K562 (cell line): ENCODE measurements at regions not wholly inside any gene's neighbourhood (a gene's known extent, or its start where the extent isn't known, plus 50 kb on each side); places are given as distances from the start of the nearest gene placed in this dataset.

Experiments used
- EP300 ChIP-seq: IDR thresholded peaks from 2 replicates; pipeline ENCODE4 v1.6.1; 2012; ENCODE audit warnings: low read length, improper control_type of control experiment
- ETV5 ChIP-seq: sonication (generic); formaldehyde crosslinking; IDR thresholded peaks from 2 replicates; pipeline ENCODE4 v1.4.0; 2020; ENCODE audit warnings: low read depth, mild to moderate bottlenecking, missing genetic modification reagents
- HDAC2 ChIP-seq: fragments of 450-650 bp; IDR thresholded peaks from 2 replicates; pipeline ENCODE4 v1.6.1; 2016; ENCODE audit warnings: mild to moderate bottlenecking
- SOX6 ChIP-seq: fragments of 450-650 bp; IDR thresholded peaks from 2 replicates; pipeline ENCODE4 v1.6.1; 2014; ENCODE audit warnings: mild to moderate bottlenecking
- TF ChIP-seq, protein P1 (sequence below): conservative IDR thresholded peaks from 2 replicates; pipeline ENCODE4 v1.6.1; 2011; ENCODE audit warnings: low read depth, mild to moderate bottlenecking, low read length; ENCODE audit not compliant: control insufficient read depth
- TF ChIP-seq, protein P2 (sequence below), 3 experiments: IDR thresholded peaks in 2 of 3; conservative IDR thresholded peaks in 1 of 3; 2 replicates each; pipeline ENCODE4 v1.5.1; 2011 to 2012; ENCODE audit warnings: low read length in 3 of 3, mild to moderate bottlenecking in 3 of 3, control low read depth in 2 of 3, improper control_type of control experiment in 1 of 3, inconsistent platforms in 1 of 3, low read depth in 1 of 3, mixed read lengths in 1 of 3, moderate library complexity in 1 of 3; ENCODE audit not compliant: insufficient read depth in 2 of 3

DNA sequence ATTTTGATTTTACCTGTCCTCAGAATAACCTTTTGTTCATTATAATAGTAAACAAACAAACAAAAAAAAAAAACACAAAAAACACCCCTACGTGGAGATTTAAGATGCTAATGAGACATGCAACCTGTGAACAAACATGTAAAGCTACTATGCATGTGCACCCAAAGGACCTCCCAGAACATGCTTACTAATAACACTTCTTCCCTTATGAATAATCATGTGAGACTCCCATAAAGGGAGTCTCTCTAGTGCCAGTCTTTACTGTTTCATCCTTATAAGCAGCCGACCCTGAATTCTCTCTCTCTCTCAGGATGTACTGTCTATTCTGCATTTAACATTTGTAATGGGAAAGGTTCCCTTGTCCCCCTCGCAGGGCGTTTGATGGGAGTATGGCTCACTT lies 1051.1 kb downstream of the PCDH17 start:
- TF ChIP-seq, protein P1, sequence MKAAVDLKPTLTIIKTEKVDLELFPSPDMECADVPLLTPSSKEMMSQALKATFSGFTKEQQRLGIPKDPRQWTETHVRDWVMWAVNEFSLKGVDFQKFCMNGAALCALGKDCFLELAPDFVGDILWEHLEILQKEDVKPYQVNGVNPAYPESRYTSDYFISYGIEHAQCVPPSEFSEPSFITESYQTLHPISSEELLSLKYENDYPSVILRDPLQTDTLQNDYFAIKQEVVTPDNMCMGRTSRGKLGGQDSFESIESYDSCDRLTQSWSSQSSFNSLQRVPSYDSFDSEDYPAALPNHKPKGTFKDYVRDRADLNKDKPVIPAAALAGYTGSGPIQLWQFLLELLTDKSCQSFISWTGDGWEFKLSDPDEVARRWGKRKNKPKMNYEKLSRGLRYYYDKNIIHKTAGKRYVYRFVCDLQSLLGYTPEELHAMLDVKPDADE, result no peak
- TF ChIP-seq ETV5 (CRISPR knock-in tag) (no peak), SOX6 (no peak), EP300 (no peak), HDAC2 (no peak)
- TF ChIP-seq, protein P2, sequence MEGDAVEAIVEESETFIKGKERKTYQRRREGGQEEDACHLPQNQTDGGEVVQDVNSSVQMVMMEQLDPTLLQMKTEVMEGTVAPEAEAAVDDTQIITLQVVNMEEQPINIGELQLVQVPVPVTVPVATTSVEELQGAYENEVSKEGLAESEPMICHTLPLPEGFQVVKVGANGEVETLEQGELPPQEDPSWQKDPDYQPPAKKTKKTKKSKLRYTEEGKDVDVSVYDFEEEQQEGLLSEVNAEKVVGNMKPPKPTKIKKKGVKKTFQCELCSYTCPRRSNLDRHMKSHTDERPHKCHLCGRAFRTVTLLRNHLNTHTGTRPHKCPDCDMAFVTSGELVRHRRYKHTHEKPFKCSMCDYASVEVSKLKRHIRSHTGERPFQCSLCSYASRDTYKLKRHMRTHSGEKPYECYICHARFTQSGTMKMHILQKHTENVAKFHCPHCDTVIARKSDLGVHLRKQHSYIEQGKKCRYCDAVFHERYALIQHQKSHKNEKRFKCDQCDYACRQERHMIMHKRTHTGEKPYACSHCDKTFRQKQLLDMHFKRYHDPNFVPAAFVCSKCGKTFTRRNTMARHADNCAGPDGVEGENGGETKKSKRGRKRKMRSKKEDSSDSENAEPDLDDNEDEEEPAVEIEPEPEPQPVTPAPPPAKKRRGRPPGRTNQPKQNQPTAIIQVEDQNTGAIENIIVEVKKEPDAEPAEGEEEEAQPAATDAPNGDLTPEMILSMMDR (IDR thresholded peaks at IDR 0.05 in 2 of 3, conservative IDR thresholded peaks at IDR 0.05 in 1 of 3; ENCODE audit: insufficient read depth in 2 of 3, low read depth in 1 of 3, low read length in 3 of 3), result no peak
